ENCODE measurements at regions not wholly inside any gene's neighbourhood (a gene's known extent, or its start where the extent isn't known, plus 50 kb on each side); places are given as distances from the start of the nearest gene placed in this dataset.

DNA sequence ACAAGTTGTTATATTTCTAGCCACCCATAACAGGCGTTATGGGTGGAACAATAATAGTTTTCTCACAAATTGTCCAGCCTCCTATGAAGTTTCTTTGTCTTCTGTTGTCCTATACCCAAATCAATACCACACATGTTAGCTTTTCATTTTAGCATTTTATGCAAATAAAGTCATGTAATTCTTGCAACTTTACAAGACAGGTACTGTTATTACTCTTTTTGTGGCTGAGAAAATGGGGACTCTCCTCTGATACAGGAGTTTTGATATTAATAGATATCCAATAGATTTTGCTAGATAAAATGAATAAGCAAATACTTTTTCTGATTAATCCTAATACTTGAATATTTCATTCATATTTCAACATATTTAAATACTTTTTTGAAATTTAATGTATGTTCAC lies 151.0 kb downstream of the PMAIP1 start:
- TF ChIP-seq, protein P1, sequence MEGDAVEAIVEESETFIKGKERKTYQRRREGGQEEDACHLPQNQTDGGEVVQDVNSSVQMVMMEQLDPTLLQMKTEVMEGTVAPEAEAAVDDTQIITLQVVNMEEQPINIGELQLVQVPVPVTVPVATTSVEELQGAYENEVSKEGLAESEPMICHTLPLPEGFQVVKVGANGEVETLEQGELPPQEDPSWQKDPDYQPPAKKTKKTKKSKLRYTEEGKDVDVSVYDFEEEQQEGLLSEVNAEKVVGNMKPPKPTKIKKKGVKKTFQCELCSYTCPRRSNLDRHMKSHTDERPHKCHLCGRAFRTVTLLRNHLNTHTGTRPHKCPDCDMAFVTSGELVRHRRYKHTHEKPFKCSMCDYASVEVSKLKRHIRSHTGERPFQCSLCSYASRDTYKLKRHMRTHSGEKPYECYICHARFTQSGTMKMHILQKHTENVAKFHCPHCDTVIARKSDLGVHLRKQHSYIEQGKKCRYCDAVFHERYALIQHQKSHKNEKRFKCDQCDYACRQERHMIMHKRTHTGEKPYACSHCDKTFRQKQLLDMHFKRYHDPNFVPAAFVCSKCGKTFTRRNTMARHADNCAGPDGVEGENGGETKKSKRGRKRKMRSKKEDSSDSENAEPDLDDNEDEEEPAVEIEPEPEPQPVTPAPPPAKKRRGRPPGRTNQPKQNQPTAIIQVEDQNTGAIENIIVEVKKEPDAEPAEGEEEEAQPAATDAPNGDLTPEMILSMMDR (IDR thresholded peaks at IDR 0.05), result no peak
- TF ChIP-seq POLR2AphosphoS5 (IDR thresholded peaks at IDR 0.05) (no peak), POLR2A (IDR thresholded peaks at IDR 0.05; ENCODE audit: low read depth) (no peak), EP300 (IDR thresholded peaks at IDR 0.05) (no peak)
